ENCODE measurements at regions not wholly inside any gene's neighbourhood (a gene's known extent, or its start where the extent isn't known, plus 50 kb on each side); places are given as distances from the start of the nearest gene placed in this dataset.
A peak's percentile ranks its signal among the peaks of the same experiment; 100 is the strongest.

- no peak for DNase-seq (ENCODE audit: low spot score, unreplicated experiment)
- H3K36me3 Mint-ChIP-seq (ENCODE audit: insufficient read depth): peaks cover 11% of the 10 kb centered on the region
- peaks cover 48% of the 10 kb centered on the region for H3K4me1 Mint-ChIP-seq (ENCODE audit: low read depth)
- no peak overlapping the region for H3K4me3 Mint-ChIP-seq (ENCODE audit: low read depth)
- TF ChIP-seq, protein P1, sequence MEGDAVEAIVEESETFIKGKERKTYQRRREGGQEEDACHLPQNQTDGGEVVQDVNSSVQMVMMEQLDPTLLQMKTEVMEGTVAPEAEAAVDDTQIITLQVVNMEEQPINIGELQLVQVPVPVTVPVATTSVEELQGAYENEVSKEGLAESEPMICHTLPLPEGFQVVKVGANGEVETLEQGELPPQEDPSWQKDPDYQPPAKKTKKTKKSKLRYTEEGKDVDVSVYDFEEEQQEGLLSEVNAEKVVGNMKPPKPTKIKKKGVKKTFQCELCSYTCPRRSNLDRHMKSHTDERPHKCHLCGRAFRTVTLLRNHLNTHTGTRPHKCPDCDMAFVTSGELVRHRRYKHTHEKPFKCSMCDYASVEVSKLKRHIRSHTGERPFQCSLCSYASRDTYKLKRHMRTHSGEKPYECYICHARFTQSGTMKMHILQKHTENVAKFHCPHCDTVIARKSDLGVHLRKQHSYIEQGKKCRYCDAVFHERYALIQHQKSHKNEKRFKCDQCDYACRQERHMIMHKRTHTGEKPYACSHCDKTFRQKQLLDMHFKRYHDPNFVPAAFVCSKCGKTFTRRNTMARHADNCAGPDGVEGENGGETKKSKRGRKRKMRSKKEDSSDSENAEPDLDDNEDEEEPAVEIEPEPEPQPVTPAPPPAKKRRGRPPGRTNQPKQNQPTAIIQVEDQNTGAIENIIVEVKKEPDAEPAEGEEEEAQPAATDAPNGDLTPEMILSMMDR (IDR thresholded peaks at IDR 0.05; ENCODE audit: unreplicated experiment): no peak
- peaks cover 20% of the 10 kb centered on the region for H3K9me3 Mint-ChIP-seq (ENCODE audit: low read depth)
- no peaks in the 10 kb centered on the region for H3K27me3 Mint-ChIP-seq
- H3K27ac Mint-ChIP-seq: peak overlapping the region; percentile 89
Observed at GRCh38 chr7:3196629-3197400, 104.2 kb upstream of the SDK1 start.

GRCh38 chr7:3197567-3198213 is 103.4 kb upstream of the SDK1 start:
- H3K36me3 Mint-ChIP-seq (ENCODE audit: insufficient read depth): peaks cover 11% of the 10 kb centered on the region
- no peak overlapping the region for H3K4me3 Mint-ChIP-seq (ENCODE audit: low read depth)
- no peaks in the 10 kb centered on the region for H3K27me3 Mint-ChIP-seq
- peaks cover 46% of the 10 kb centered on the region for H3K4me1 Mint-ChIP-seq (ENCODE audit: low read depth)
- TF ChIP-seq, protein P1 (IDR thresholded peaks at IDR 0.05; ENCODE audit: unreplicated experiment): no peak
- peaks cover 20% of the 10 kb centered on the region for H3K9me3 Mint-ChIP-seq (ENCODE audit: low read depth)
- H3K27ac Mint-ChIP-seq: peak overlapping the region; percentile 89
- no peak for DNase-seq (ENCODE audit: low spot score, unreplicated experiment)

DNA sequence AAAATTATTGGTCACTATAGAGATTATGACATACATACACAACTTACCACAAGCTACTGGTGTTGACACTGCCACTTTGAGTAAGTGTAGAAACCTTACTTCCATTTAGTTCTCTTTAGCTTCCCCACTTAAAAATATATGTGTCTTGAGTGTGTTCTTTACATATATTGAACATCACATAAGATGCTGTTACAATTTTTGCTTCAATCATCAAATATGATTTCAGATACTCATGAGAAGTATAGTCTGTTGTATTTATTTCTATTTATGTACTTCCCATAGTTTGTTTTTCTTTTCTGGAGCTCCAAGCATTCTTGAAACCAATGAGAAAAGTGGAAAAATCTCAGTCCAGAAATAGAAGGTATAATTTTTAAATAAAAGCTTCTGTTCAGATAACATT is 102.7 kb upstream of the SDK1 start:
- DNase-seq (ENCODE audit: low spot score, unreplicated experiment): no peak
- Mint-ChIP-seq H3K9me3 (ENCODE audit: low read depth) (peaks cover 18% of the 10 kb centered on the region), H3K4me3 (ENCODE audit: low read depth) (no peak overlapping the region), H3K27me3 (no peaks in the 10 kb centered on the region), H3K4me1 (ENCODE audit: low read depth) (peaks cover 49% of the 10 kb centered on the region), H3K27ac (no peak overlapping the region), H3K36me3 (ENCODE audit: insufficient read depth) (peaks cover 10% of the 10 kb centered on the region)
- TF ChIP-seq, protein P1 (IDR thresholded peaks at IDR 0.05; ENCODE audit: unreplicated experiment): no peak

- no peak for DNase-seq (ENCODE audit: low spot score, unreplicated experiment)
- Mint-ChIP-seq H3K9me3 (ENCODE audit: low read depth) (peaks cover 11% of the 10 kb centered on the region), H3K4me3 (ENCODE audit: low read depth) (no peak overlapping the region), H3K27ac (peak overlapping the region; percentile 83), H3K36me3 (ENCODE audit: insufficient read depth) (peaks cover 5% of the 10 kb centered on the region), H3K4me1 (ENCODE audit: low read depth) (peaks cover 45% of the 10 kb centered on the region), H3K27me3 (no peaks in the 10 kb centered on the region)
- TF ChIP-seq, protein P1 (IDR thresholded peaks at IDR 0.05; ENCODE audit: unreplicated experiment): peak; percentile 48
Observed at GRCh38 chr7:3200504-3200903, 100.5 kb upstream of the SDK1 start.

DNA sequence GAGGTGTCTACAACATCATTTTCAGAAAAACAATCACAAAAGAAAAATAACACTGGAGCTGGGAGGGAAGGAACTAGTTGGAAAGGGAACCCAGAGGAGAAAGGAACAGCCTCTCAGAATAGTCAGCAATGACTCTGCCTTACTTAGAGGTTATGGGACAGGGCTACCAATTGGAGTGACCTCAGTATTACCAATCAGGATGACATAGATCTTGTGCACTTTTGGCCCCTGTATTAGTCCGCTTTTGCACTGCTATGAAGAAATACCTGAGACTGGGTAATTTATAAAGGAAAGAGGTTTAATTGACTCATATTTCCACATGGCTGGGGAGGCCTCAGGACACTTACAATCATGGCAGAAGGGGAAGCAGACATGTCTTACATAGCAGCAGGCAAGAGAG is 99.7 kb upstream of the SDK1 start:
- H3K27me3 Mint-ChIP-seq: no peaks in the 10 kb centered on the region
- TF ChIP-seq, protein P1 (IDR thresholded peaks at IDR 0.05; ENCODE audit: unreplicated experiment): no peak
- H3K27ac Mint-ChIP-seq: peak overlapping the region; percentile 83
- no peak overlapping the region for H3K4me3 Mint-ChIP-seq (ENCODE audit: low read depth)
- peaks cover 45% of the 10 kb centered on the region for H3K4me1 Mint-ChIP-seq (ENCODE audit: low read depth)
- DNase-seq (ENCODE audit: low spot score, unreplicated experiment): no peak
- peaks cover 12% of the 10 kb centered on the region for H3K9me3 Mint-ChIP-seq (ENCODE audit: low read depth)
- peaks cover 5% of the 10 kb centered on the region for H3K36me3 Mint-ChIP-seq (ENCODE audit: insufficient read depth)
